ENCODE measurements at regions not wholly inside any gene's neighbourhood (a gene's known extent, or its start where the extent isn't known, plus 50 kb on each side); places are given as distances from the start of the nearest gene placed in this dataset.

- intact Hi-C loops (cut with DNase I): no loop called here
- H3K27ac ChIP-seq (ENCODE audit: low read depth in 2 of 2, low read length in 2 of 2): no peak overlapping the region
- H3K27me3 ChIP-seq (ENCODE audit: control insufficient read depth, insufficient read depth, low read length): no peaks in the 10 kb centered on the region
- FAIRE-seq: no peak
- H3K36me3 ChIP-seq (ENCODE audit: control insufficient read depth in 2 of 3, insufficient read depth in 3 of 3, low read length in 3 of 3): no peaks in the 10 kb centered on the region
- H3K9me3 ChIP-seq (ENCODE audit: control insufficient read depth in 2 of 3, insufficient read depth in 1 of 3, low read length in 3 of 3): no peaks in the 10 kb centered on the region
- H3K4me3 ChIP-seq (ENCODE audit: low read length in 3 of 3): no peak overlapping the region
- H3K4me1 ChIP-seq (ENCODE audit: control insufficient read depth in 2 of 3, insufficient read depth in 2 of 3, low read depth in 1 of 3, low read length in 3 of 3): no peaks in the 10 kb centered on the region
- no peak overlapping the region for H3K9ac ChIP-seq (ENCODE audit: low read length in 3 of 3)
- TF ChIP-seq CTCF (IDR thresholded peaks at IDR 0.05; ENCODE audit: borderline replicate concordance, extremely low read depth, insufficient read depth): no peak
- no peak for DNase-seq
Observed at GRCh38 chr3:148254402-148254801, 443.3 kb upstream of the AGTR1 start.

- H3K27ac ChIP-seq (ENCODE audit: low read depth in 2 of 2, low read length in 2 of 2): no peak overlapping the region
- no peaks in the 10 kb centered on the region for H3K4me1 ChIP-seq (ENCODE audit: control insufficient read depth in 2 of 3, insufficient read depth in 2 of 3, low read depth in 1 of 3, low read length in 3 of 3)
- no peaks in the 10 kb centered on the region for H3K9me3 ChIP-seq (ENCODE audit: control insufficient read depth in 2 of 3, insufficient read depth in 1 of 3, low read length in 3 of 3)
- no peaks in the 10 kb centered on the region for H3K36me3 ChIP-seq (ENCODE audit: control insufficient read depth in 2 of 3, insufficient read depth in 3 of 3, low read length in 3 of 3)
- H3K4me3 ChIP-seq (ENCODE audit: low read length in 3 of 3): no peak overlapping the region
- FAIRE-seq (no peak), DNase-seq (no peak)
- H3K27me3 ChIP-seq (ENCODE audit: control insufficient read depth, insufficient read depth, low read length): no peaks in the 10 kb centered on the region
- H3K9ac ChIP-seq (ENCODE audit: low read length in 3 of 3): no peak overlapping the region
- intact Hi-C loops (cut with DNase I): no loop called here
- TF ChIP-seq CTCF (IDR thresholded peaks at IDR 0.05; ENCODE audit: borderline replicate concordance, extremely low read depth, insufficient read depth): no peak
Observed at GRCh38 chr3:148255981-148256969, 441.4 kb upstream of the AGTR1 start.

GRCh38 chr3:148262980-148263379 lies 434.7 kb upstream of the AGTR1 start:
- FAIRE-seq: no peak
- TF ChIP-seq CTCF (IDR thresholded peaks at IDR 0.05; ENCODE audit: borderline replicate concordance, extremely low read depth, insufficient read depth): no peak
- no peak for DNase-seq
- H3K4me3 ChIP-seq (ENCODE audit: low read length in 3 of 3): no peak overlapping the region
- no peaks in the 10 kb centered on the region for H3K9me3 ChIP-seq (ENCODE audit: control insufficient read depth in 2 of 3, insufficient read depth in 1 of 3, low read length in 3 of 3)
- intact Hi-C loops (cut with DNase I): no loop called here
- H3K27me3 ChIP-seq (ENCODE audit: control insufficient read depth, insufficient read depth, low read length): no peaks in the 10 kb centered on the region
- no peaks in the 10 kb centered on the region for H3K36me3 ChIP-seq (ENCODE audit: control insufficient read depth in 2 of 3, insufficient read depth in 3 of 3, low read length in 3 of 3)
- no peak overlapping the region for H3K9ac ChIP-seq (ENCODE audit: low read length in 3 of 3)
- H3K27ac ChIP-seq (ENCODE audit: low read depth in 2 of 2, low read length in 2 of 2): no peak overlapping the region
- no peaks in the 10 kb centered on the region for H3K4me1 ChIP-seq (ENCODE audit: control insufficient read depth in 2 of 3, insufficient read depth in 2 of 3, low read depth in 1 of 3, low read length in 3 of 3)
